ENCODE measurements at regions not wholly inside any gene's neighbourhood (a gene's known extent, or its start where the extent isn't known, plus 50 kb on each side); places are given as distances from the start of the nearest gene placed in this dataset.
A peak's percentile ranks its signal among the peaks of the same experiment; 100 is the strongest.

GRCh38 chr2:64860276-64860885, 128.8 kb upstream of the SLC1A4 start:
- peaks cover 28% of the 10 kb centered on the region for H3K4me1 Mint-ChIP-seq
- H3K4me3 Mint-ChIP-seq: peak overlapping the region; percentile 7
- no peaks in the 10 kb centered on the region for H3K27me3 Mint-ChIP-seq (ENCODE audit: low read depth)
- H3K9me3 Mint-ChIP-seq: no peaks in the 10 kb centered on the region
- TF ChIP-seq CTCF (conservative IDR thresholded peaks at IDR 0.05): no peak
- no peak for DNase-seq (ENCODE audit: low read depth, low spot score)
- no peaks in the 10 kb centered on the region for H3K36me3 Mint-ChIP-seq (ENCODE audit: low read depth)
- H3K27ac Mint-ChIP-seq (ENCODE audit: unreplicated experiment): no peak overlapping the region

- Mint-ChIP-seq H3K36me3 (ENCODE audit: low read depth) (no peaks in the 10 kb centered on the region), H3K9me3 (no peaks in the 10 kb centered on the region), H3K4me3 (no peak overlapping the region), H3K27ac (ENCODE audit: unreplicated experiment) (no peak overlapping the region), H3K4me1 (peaks cover 28% of the 10 kb centered on the region), H3K27me3 (ENCODE audit: low read depth) (no peaks in the 10 kb centered on the region)
- no peak for DNase-seq (ENCODE audit: low read depth, low spot score)
- TF ChIP-seq CTCF (conservative IDR thresholded peaks at IDR 0.05): no peak
These were observed 128.3 kb upstream of the SLC1A4 start for GRCh38 chr2:64860936-64861335.

- Mint-ChIP-seq H3K36me3 (ENCODE audit: low read depth) (no peaks in the 10 kb centered on the region), H3K27ac (ENCODE audit: unreplicated experiment) (no peak overlapping the region), H3K27me3 (ENCODE audit: low read depth) (no peaks in the 10 kb centered on the region), H3K4me3 (no peak overlapping the region), H3K9me3 (no peaks in the 10 kb centered on the region), H3K4me1 (peaks cover 26% of the 10 kb centered on the region)
- no peak for DNase-seq (ENCODE audit: low read depth, low spot score)
- no peak for TF ChIP-seq CTCF (conservative IDR thresholded peaks at IDR 0.05)
These were observed 127.5 kb upstream of the SLC1A4 start for GRCh38 chr2:64861452-64862397.

GRCh38 chr2:64862623-64863022, 126.6 kb upstream of the SLC1A4 start:
- Mint-ChIP-seq H3K9me3 (no peaks in the 10 kb centered on the region), H3K4me3 (no peak overlapping the region), H3K27me3 (ENCODE audit: low read depth) (no peaks in the 10 kb centered on the region), H3K36me3 (ENCODE audit: low read depth) (no peaks in the 10 kb centered on the region), H3K4me1 (peaks cover 18% of the 10 kb centered on the region), H3K27ac (ENCODE audit: unreplicated experiment) (no peak overlapping the region)
- no peak for DNase-seq (ENCODE audit: low read depth, low spot score)
- TF ChIP-seq CTCF (conservative IDR thresholded peaks at IDR 0.05): no peak

GRCh38 chr2:64863097-64863820, 125.9 kb upstream of the SLC1A4 start:
- Mint-ChIP-seq H3K4me1 (peaks cover 11% of the 10 kb centered on the region), H3K36me3 (ENCODE audit: low read depth) (no peaks in the 10 kb centered on the region), H3K27ac (ENCODE audit: unreplicated experiment) (no peak overlapping the region), H3K9me3 (no peaks in the 10 kb centered on the region), H3K4me3 (no peak overlapping the region), H3K27me3 (ENCODE audit: low read depth) (no peaks in the 10 kb centered on the region)
- no peak for DNase-seq (ENCODE audit: low read depth, low spot score)
- no peak for TF ChIP-seq CTCF (conservative IDR thresholded peaks at IDR 0.05)
